Globus pallidus (tissue), 1 donor: ENCODE measurements at regions not wholly inside any gene's neighbourhood (a gene's known extent, or its start where the extent isn't known, plus 50 kb on each side); places are given as distances from the start of the nearest gene placed in this dataset.
"Not testable (repeated sequence)": the region's sequence is repeated elsewhere in the genome, so short reads cannot be mapped to it uniquely, and the experiment has no call there.

Source experiments
- DNase-seq: peaks from one replicate; pipeline ENCODE4 v3.0.0-alpha.2; 2015; ENCODE audit warnings: low spot score

- DNase-seq = no peak
Measured at GRCh38 chr2:234898534-234899053, 53.2 kb upstream of the SH3BP4 start.

DNA sequence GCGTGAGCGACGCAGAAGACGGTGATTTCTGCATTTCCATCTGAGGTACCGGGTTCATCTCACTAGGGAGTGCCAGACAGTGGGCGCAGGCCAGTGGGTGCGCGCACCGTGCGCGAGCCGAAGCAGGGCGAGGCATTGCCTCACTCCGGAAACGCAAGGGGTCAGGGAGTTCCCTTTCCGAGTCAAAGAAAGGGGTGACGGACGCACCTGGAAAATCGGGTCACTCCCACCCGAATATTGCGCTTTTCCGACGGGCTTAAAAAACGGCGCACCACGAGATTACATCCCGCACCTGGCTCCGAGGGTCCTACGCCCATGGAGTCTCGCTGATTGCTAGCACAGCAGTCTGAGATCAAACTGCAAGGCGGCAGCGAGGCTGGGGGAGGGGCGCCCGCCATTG lies 63.4 kb upstream of the SH3BP4 start:
- DNase-seq = not testable (repeated sequence)

DNA sequence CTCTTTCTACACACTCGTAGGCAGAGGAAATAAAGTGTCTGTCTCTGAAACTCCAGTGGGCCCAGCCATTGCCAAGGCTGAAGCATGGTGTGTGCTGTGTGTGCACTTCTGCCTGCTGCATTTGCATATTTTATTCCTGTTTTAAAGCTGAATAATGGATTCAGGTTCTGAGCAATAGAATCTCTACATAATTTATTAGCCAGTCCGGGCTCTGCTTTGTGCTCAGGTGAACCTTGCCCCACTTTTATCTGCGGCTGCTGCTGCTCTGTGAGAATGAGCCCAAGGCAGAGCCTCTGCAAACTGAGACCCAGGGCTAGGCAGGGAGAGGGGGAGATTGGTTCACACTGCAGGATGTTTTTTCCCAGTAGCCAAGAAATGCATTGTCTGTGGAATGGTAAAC lies 64.6 kb upstream of the SH3BP4 start:
- no peak for DNase-seq

- no peak for DNase-seq
Measured at GRCh38 chr2:234885886-234886285, 65.9 kb upstream of the SH3BP4 start.

- no peak for DNase-seq
Measured at GRCh38 chr2:234885118-234885517, 66.7 kb upstream of the SH3BP4 start.

GRCh38 chr2:234884591-234884990 lies 67.2 kb upstream of the SH3BP4 start:
- DNase-seq = no peak

DNA sequence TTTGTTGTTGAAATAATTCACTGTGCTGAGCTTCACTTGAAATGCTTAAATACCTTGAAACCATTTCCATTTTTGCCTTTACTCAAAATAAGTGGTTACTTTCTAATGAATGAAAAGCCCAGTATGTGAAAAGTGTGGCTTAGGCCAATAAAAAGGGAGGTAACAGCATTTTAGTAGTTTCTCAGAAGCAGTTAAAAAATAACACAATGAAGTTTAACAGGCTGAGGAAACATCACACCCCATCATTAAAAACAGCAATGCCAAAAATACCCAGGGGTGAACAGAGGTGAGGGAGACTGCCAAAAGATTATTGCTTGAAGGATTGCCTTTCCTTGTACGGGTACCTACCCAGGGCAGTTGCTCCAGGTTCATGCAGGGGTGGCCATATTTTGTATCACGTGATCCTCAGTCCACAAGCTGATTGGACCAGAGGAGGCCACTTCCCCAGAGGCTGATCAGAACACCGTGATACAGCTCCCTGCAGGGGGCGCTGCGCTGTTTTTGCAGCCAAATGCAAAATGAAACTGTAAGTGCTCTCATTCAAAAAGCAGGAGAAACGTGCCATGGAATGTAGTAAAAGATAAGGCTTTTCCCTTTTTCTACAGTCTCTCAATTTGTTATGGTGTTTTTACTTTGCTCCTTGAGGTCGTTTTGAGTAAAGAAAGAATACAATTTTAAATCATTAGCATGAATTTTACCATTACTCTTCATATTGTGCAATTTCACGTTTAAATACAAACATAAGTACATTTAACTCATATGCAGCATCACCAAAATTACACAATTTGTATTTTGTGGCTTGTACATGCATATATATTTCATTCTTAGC lies 70.2 kb upstream of the SH3BP4 start:
- peak; percentile 96 for DNase-seq

DNA sequence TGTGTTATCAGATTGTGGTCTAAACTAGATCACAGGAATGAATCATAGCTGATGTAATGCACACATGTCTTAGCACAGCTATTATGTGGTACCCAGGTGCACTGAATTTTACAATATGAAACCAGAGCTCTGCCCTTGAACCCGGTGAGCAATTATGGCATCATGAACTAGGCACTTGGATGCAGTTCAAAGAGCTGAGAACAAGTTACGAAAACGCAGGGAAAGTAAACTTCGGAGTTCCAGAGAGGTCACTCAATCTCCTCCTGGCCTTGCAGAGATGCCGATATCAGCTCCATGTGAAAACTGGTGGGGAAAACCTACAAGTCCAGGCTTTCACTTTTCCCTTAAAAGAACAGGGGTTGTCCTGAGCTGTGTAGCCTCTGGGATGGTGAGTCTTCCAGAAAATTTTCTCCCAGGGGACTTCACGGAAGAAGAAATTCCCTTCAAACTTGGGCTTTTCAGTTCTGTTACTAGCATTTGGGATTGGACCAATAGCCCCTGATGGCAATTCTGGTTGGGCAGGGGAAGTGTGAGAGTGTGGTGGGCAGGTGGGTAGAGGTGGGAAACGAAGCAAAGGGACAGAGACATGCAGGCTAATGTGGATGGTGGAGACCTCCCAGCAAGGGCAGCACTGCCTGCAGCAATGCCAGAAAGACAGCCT lies 71.1 kb upstream of the SH3BP4 start:
- no peak for DNase-seq

- DNase-seq = no peak
Measured at GRCh38 chr2:234879671-234880455, 72.0 kb upstream of the SH3BP4 start.

DNA sequence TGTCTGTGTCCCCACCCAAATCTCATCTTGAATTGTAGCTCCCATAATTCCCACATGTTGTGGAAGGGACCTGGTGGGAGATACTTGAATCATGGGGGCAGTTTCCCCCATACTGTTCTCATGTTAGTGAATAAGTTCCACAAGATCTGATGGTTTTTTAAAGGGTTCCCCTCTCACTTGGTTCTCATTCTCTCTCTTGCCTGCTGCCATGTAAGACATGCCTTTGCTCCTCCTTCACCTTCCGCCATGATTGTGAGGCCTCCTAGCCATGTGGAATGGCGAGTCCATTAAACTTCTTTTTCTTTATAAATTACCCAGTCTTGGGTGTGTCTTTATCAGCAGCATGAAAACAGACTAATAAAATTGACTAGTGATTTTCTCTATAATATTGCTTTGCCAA lies 75.2 kb upstream of the SH3BP4 start:
- not testable (repeated sequence) for DNase-seq

GRCh38 chr2:234874347-234875046 lies 77.3 kb upstream of the SH3BP4 start:
- DNase-seq = no peak

DNA sequence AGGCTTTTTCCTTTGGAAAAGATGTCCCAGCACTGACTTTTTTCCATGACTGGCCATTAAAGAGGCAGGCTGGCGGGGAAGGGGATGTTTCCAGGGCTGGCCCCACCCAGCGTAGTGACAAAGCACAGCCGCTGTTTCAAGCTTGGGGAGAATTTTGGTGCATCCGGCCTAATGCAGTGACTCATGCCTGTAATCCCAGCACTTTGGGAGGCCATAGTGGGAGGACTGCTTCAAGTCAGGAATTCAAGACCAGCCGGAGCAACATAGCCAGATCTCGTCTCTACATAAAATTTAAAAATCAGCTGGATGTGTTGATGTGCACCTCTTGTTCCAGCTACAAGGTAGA lies 78.0 kb upstream of the SH3BP4 start:
- no peak for DNase-seq

- no peak for DNase-seq
Measured at GRCh38 chr2:234873103-234873827, 78.6 kb upstream of the SH3BP4 start.

GRCh38 chr2:234869969-234870368 lies 81.8 kb upstream of the SH3BP4 start:
- no peak for DNase-seq

- no peak for DNase-seq
Measured at GRCh38 chr2:234869164-234869563, 82.7 kb upstream of the SH3BP4 start.

DNA sequence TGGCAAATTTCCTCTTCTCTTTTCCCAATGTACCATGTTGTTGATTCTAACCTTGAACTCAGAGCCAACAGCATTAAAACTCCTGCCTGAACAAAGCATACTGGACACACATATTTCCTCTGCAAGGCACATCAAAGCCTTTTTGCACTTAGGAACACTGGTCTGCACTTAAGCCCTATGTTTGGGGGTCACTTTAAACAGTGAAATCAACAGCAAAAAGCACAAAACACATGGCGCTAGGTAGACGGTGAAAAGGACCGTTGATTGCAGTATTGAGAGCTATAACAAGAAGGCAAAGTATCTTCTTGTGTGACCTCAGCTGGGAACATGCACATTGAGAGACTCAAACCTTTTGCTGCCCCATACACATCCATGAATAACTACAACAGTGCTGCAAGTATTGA lies 83.9 kb upstream of the SH3BP4 start:
- no peak for DNase-seq

GRCh38 chr2:234865586-234865985 lies 86.2 kb upstream of the SH3BP4 start:
- no peak for DNase-seq

DNA sequence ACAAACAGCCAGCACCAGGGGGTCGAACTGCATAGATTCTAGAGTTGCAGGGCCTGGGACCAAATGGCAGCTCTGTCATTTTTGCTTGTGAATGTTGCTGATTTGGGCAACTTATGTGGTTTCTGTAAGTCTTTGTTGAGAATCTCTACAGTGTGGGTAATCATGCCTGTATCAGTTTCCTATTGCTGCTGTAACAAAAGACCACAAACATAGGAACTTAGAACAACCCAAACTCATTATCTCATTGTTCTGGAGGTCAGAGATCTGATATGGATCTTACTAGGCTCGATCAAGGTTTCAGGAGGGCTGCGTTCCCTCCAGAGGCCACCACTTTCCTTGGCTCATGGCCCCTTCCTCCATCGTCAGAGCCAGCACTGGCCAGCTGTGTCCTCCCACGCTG lies 86.8 kb upstream of the SH3BP4 start:
- DNase-seq = no peak

- no peak for DNase-seq
Measured at GRCh38 chr2:234864506-234864905, 87.3 kb upstream of the SH3BP4 start.

DNA sequence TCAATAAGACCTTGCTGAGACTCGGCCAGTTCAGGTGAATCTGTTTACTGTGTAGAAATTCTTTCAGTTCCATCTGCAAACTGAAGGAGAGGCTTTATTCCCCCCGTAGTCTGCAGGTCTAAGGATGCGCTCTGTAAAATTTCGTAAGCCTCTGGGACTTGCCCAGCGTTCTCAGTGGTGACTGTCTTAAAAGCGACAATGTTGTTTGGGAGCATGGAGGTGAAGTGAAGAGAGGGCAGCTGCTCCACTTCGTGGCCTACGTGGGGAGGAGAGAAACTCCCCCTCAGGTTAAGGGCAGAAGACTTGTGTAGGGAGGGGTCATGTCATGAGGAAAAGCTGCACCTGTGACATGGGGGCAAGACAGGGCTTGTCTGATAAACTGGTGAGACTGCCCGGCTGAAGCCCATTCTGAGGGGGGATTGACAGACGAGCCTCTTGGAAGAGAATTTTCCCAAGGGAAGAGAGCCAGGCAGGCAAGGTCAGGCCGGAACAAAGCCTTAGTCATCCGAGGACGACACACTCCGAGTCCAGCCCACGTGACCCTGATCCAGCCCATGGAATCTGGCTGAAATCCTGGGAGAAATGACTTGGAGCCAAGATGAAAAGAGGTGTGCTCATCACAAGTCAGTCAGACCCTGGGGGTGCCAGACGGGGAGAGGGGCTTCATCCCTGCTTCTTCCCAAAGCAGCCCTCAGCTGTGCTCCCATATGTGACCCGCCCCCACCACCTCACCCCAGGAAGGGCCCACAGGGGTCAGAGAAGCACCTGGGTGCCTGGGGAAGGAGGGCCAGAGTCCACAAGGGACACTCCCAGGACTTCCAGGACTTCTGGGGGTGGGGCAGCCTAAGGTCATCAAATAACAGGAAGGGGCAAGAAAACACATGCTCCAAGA lies 88.5 kb upstream of the SH3BP4 start:
- peak; percentile 63 for DNase-seq
